NCI-H2196 treated with DMSO at 0.1 percent for 48 hours (cell line): ENCODE measurements at regions not wholly inside any gene's neighbourhood (a gene's known extent, or its start where the extent isn't known, plus 50 kb on each side); places are given as distances from the start of the nearest gene placed in this dataset.
A peak's percentile ranks its signal among the peaks of the same experiment; 100 is the strongest.

Experiments
- DNase-seq: peaks from one replicate; lab custom pipeline; 2025; ENCODE audit not compliant: unreplicated experiment; lab: John Stamatoyannopoulos, UW

GRCh38 chr3:177426878-177427495 lies 229.7 kb upstream of the TBL1XR1 start:
- DNase-seq = no peak

DNA sequence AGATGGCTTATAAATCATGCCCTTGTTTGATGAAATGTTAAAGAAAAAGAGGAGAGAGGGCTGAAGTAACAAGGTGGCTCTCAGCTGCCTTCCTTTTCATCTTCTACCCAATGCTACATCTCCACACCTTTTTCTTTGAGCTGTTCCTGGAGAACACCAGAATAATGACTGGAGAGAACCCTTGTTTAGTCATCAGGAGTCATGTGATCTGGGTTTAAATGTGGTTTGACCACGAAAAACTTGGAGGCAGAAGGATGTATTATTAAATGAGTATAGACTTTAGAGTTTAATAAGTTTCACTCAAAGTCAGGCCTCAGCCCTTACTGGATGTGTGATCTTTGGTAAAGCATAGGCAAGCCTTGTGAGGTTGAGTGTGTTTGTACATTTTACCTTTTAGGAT lies 230.3 kb upstream of the TBL1XR1 start:
- no peak for DNase-seq

DNA sequence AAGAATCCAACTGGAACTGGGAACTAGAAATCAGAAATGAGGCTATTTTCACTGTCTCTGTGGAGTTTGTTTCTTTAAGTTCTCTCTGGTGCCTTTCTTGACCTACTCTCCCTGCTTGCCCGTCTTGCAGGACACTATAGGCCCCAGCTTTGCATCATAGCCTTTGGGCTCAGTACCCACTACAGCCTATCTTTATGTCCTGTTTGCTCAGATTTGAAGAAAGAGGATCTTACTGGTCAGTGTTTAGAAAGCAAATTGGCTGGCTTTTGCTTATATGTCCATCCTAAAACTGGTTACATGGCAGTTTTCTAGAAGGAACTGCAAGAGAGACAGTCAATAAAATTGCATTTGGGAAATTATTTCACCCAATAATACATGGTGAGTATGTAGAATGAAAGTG lies 231.8 kb upstream of the TBL1XR1 start:
- no peak for DNase-seq

GRCh38 chr3:177429771-177430170 lies 232.5 kb upstream of the TBL1XR1 start:
- no peak for DNase-seq

- DNase-seq = no peak
Measured at GRCh38 chr3:177430653-177431052, 233.4 kb upstream of the TBL1XR1 start.

GRCh38 chr3:177431525-177432176 lies 234.4 kb upstream of the TBL1XR1 start:
- DNase-seq = no peak

- DNase-seq = no peak
Measured at GRCh38 chr3:177435301-177435700, 238.0 kb upstream of the TBL1XR1 start.

GRCh38 chr3:177437513-177438337 lies 240.4 kb upstream of the TBL1XR1 start:
- no peak for DNase-seq

DNA sequence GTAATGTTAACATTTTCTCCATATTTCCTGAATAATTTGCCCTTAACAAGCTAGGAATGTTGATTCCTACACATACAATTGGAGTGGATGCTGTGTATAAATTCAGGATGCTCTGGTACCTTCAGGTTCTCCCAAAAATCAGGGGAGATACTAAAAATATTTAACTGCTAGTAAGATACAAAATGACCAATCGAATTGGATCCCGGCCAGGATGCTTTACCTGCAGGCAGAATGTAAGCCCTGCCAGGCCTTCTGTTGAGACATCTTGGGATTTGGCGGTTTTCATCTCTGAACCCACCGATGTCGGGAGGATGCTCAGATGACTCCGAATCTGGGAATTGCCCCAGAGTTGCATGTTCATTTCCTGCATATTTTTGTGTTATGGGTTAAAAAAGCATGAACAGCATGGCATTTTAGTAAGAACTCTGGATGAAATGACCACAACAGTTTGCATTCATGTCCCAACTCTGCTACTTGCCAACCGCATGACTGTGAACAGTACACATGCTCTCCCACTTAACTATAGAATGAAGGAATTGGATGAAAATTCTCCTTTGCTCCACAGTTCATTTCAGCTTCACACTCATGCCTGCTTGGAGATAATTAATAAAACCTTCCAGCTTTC lies 241.4 kb upstream of the TBL1XR1 start:
- DNase-seq = no peak

DNA sequence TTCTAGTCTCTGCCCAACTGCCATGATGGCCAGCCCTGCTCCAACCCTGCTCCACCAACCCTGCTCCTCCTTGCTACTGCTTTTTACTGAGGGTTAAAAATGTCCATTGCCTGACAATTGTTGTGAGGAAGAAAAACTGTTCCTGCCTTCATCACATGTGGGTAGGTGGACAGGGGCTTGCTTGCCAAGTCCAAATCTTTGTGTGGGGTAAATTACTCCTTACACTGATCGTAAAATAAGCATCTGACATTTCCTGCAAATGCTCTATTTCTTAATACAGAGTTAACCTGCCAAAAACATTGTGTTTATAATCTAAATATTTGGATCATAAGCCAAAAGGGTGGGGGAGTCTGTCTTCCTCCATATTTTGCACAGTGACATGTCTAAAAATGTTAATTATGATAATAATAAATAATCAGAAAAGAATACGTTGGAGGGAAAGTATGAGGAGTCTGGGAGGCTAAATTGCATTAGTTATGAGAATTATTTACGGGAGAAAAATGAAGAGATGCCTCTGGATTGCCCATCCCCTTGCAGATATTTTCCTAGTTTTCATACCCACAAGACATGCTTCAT lies 242.5 kb upstream of the TBL1XR1 start:
- DNase-seq = no peak

DNA sequence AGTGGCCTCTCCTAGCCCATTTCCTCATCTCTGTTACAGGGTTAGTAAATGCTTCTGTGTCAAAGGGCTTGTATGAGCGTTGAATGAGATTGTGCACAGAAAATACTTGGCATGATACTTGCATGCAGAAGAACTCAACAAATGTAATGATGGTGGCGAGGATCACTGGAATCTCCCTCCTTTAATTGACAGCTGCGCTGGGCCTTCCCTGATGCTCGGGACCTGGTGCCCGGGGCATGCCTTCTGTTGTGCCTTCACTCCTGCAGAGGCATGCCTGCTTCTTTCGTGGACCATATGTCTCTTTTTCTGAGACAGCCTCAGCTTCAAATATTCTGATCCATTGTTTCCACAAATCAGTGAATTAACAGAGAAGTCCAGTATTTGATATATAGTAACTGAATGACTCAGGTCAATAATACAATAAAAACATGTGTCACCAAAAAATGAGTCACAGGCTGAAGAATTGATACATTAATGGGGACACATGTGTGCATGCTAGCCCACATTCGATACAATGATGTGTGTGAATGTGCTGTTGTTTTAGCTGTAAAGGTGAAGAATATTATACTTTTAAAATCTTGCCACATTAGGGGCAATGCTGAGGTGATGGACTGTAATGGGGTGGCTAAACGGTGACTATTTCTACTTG lies 243.3 kb upstream of the TBL1XR1 start:
- DNase-seq = no peak

- DNase-seq = no peak
Measured at GRCh38 chr3:177441276-177441812, 244.1 kb upstream of the TBL1XR1 start.

GRCh38 chr3:177441813-177442646 lies 244.7 kb upstream of the TBL1XR1 start:
- DNase-seq = no peak

- DNase-seq = no peak
Measured at GRCh38 chr3:177443469-177443868, 246.2 kb upstream of the TBL1XR1 start.

DNA sequence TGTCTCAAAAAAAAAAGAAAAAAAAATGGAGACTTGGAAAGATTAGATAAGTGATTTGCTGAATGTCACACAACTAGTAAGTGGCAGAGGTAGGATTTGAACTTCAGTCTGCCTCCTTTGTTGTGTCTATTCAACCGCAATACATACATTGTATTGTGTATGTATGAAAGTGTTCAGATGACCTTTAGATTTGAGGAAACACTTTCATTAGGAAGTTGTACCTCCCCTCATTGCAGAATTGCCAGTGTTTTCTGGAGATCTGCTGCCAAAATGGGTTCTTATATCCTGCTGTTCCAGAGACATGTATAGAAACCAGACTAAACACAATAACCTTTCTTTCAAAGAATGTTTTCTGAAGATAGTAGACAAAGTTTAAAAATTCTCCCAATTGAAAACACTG lies 247.4 kb upstream of the TBL1XR1 start:
- no peak for DNase-seq

GRCh38 chr3:177445549-177445948 lies 248.3 kb upstream of the TBL1XR1 start:
- DNase-seq = no peak

- DNase-seq = no peak
Measured at GRCh38 chr3:177446165-177446601, 248.9 kb upstream of the TBL1XR1 start.

DNA sequence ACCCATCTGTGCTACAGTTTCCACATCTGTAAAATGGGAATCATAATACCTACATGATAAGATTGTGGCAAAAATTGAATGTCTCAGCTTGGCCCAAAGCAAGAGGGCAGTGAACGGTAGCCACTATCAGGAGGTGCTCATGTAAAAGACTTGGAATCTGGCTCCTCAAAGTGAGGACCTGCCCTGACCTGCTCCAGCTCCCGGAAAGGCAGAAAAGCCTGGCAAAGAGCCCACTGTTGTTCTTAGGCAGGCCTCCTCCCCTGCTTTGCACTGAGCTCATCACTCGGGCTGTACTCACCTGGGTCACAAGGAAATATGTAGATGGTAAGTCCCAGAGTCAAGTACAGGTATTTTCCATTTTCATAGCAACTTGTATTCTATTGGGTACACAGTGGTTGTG lies 250.7 kb upstream of the TBL1XR1 start:
- DNase-seq = peak; percentile 61

GRCh38 chr3:177448987-177449359 lies 251.7 kb upstream of the TBL1XR1 start:
- DNase-seq = no peak
